GM06990 (cell line): ENCODE measurements at regions not wholly inside any gene's neighbourhood (a gene's known extent, or its start where the extent isn't known, plus 50 kb on each side); places are given as distances from the start of the nearest gene placed in this dataset.

Experiments used
- DNase-seq: peaks from one replicate; pipeline ENCODE4 v3.0.0-alpha.2; 2011; ENCODE audit not compliant: insufficient read length; ENCODE audit errors: extremely low read depth
- H3K27me3 ChIP-seq: replicated peaks from 2 replicates; pipeline ENCODE4 v1.6.0; 2011; ENCODE audit warnings: low read length; ENCODE audit not compliant: control insufficient read depth, insufficient read depth
- H3K36me3 ChIP-seq: 2 replicates; pipeline ENCODE4 v1.5.1; 2011; ENCODE audit warnings: low read length; ENCODE audit not compliant: control insufficient read depth, insufficient read depth
- H3K4me3 ChIP-seq: replicated peaks from 2 replicates; pipeline ENCODE4 v1.5.1; 2011; ENCODE audit warnings: low read depth, mild to moderate bottlenecking, control low read depth, low read length
- TF ChIP-seq, protein P1 (sequence below): IDR thresholded peaks from 2 replicates; pipeline ENCODE4 v1.5.1; 2011; ENCODE audit warnings: low read length, control low read depth, mild to moderate bottlenecking, inconsistent platforms; ENCODE audit not compliant: insufficient read depth, poor library complexity, severe bottlenecking

GRCh38 chr14:71408362-71409030, 501.2 kb downstream of the PCNX1 start:
- no peak for DNase-seq
- Histone ChIP-seq H3K36me3 (no peaks in the 10 kb centered on the region), H3K4me3 (no peak overlapping the region), H3K27me3 (no peaks in the 10 kb centered on the region)
- TF ChIP-seq, protein P1, sequence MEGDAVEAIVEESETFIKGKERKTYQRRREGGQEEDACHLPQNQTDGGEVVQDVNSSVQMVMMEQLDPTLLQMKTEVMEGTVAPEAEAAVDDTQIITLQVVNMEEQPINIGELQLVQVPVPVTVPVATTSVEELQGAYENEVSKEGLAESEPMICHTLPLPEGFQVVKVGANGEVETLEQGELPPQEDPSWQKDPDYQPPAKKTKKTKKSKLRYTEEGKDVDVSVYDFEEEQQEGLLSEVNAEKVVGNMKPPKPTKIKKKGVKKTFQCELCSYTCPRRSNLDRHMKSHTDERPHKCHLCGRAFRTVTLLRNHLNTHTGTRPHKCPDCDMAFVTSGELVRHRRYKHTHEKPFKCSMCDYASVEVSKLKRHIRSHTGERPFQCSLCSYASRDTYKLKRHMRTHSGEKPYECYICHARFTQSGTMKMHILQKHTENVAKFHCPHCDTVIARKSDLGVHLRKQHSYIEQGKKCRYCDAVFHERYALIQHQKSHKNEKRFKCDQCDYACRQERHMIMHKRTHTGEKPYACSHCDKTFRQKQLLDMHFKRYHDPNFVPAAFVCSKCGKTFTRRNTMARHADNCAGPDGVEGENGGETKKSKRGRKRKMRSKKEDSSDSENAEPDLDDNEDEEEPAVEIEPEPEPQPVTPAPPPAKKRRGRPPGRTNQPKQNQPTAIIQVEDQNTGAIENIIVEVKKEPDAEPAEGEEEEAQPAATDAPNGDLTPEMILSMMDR, result no peak

DNA sequence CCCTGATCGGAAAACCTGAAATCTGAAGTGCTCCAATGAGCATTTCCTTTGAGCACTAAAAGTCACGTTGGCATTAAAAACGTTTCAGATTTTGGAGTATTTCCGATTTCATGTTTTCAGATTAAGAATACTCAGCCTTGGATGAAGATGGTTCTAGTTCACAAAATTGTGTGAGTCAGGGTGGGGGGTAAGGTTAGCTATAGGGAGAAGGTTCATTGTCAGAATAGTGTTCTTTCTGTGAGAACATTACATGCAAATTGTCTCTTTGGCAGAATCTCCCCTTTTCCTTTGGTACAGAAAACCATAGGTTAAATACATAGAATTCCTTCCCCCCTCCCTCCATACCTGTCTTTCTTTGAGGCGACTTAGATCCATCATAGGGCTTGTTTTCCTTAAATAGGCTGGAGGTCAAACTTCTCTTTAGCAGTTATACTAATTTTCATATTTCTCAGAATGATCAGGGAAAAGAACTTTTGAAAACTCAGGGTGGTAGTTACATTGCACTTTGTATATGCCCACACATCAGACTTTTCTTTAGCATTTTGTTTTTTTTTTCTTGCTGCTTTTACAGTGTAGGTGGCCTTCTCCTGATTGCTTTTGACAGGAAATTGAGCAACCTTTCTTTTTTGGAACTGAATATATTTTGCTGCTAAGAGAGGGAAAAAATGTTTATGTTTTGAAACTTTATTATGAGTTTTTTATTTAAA, 503.5 kb downstream of the PCNX1 start:
- Histone ChIP-seq H3K36me3 (no peaks in the 10 kb centered on the region), H3K27me3 (no peaks in the 10 kb centered on the region), H3K4me3 (no peak overlapping the region)
- DNase-seq, result no peak
- TF ChIP-seq, protein P1, result no peak

- Histone ChIP-seq H3K4me3 (no peak overlapping the region), H3K36me3 (no peaks in the 10 kb centered on the region), H3K27me3 (no peaks in the 10 kb centered on the region)
- TF ChIP-seq, protein P1, result no peak
- DNase-seq, result no peak
These were observed 504.0 kb downstream of the PCNX1 start for GRCh38 chr14:71411285-71411595.

DNA sequence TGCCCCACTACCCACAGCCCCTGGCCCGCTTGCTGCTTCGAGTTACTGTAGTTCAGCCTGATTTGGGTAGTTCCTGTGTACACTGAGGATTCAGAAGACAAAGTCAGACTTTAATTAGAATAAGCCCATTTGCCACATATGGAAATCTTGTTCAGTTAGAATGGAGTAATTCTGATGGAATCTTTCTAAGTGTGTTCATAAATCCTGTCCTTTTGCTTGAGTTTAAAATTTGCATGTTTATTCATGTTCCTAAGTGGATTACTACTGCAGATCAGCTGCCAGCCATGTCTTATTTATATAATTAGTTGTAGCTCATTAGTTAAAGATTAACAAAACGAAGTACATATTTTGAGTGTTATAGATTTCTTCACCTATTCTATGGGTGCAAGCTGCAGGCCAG, 504.5 kb downstream of the PCNX1 start:
- DNase-seq, result no peak
- no peak overlapping the region for H3K4me3 ChIP-seq
- TF ChIP-seq, protein P1, result no peak
- H3K27me3 ChIP-seq, result no peaks in the 10 kb centered on the region
- H3K36me3 ChIP-seq, result no peaks in the 10 kb centered on the region

DNA sequence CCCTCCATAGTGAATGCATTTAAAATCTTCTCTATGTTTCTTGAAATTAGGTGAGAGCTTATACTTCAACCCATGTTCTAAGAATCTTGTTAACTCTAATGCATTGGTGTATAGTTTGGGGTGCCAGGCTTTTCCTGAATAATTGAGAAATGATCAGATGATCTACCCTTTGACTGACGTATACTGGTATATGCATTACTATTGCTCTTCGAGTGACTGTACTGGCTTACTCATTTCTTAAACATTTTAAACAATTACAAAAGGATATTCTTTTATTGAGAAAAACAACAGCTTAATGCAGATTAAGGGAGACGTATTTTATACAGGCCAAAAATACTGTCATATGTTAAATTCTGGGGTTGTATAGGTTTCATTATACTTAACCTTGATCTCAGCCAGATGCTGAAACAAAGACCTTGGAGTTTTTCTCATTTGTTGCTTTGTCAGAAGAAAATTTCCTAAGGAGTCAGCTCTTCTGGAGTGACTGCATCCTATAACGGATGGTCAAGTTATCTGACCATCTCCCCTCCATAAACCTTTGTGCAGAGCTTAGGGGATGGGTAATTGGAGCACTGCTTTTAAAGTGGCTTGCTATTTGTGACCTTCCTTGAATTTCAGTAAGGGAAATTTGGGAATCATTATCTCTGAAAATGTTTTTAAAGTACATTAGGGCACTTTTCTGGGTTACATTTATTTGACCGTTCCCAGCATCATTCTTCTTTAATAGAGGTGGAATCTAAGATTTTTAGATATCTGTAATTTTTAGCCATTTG, 507.6 kb downstream of the PCNX1 start:
- no peak for DNase-seq
- Histone ChIP-seq H3K4me3 (no peak overlapping the region), H3K27me3 (no peaks in the 10 kb centered on the region), H3K36me3 (no peaks in the 10 kb centered on the region; the same call in 1 of the 2 replicates)
- TF ChIP-seq, protein P1, result no peak
